ENCODE measurements at regions not wholly inside any gene's neighbourhood (a gene's known extent, or its start where the extent isn't known, plus 50 kb on each side); places are given as distances from the start of the nearest gene placed in this dataset.
"Not testable (repeated sequence)": the region's sequence is repeated elsewhere in the genome, so short reads cannot be mapped to it uniquely, and the experiment has no call there.

- H3K27me3 ChIP-seq (ENCODE audit: control insufficient read depth, insufficient read depth, low read length): no peaks in the 10 kb centered on the region
- FAIRE-seq: no peak
These were observed 512.2 kb downstream of the LTN1 start for GRCh38 chr21:28480470-28480869.

GRCh38 chr21:28473530-28474220 lies 519.0 kb downstream of the LTN1 start:
- no peak for TF ChIP-seq CTCF (IDR thresholded peaks at IDR 0.05; ENCODE audit: insufficient read depth, low read length, severe bottlenecking)
- FAIRE-seq: no peak
- Histone ChIP-seq H3K36me3 (ENCODE audit: control insufficient read depth, insufficient read depth, low read length) (no peaks in the 10 kb centered on the region), H3K4me3 (ENCODE audit: low read depth, low read length) (no peak overlapping the region), H3K27me3 (ENCODE audit: control insufficient read depth, insufficient read depth, low read length) (no peaks in the 10 kb centered on the region)
- DNase-seq (ENCODE audit: low read depth): no peak

More at GRCh38 chr21:28480470-28480869, 512.2 kb downstream of the LTN1 start:
- Histone ChIP-seq H3K36me3 (ENCODE audit: control insufficient read depth, insufficient read depth, low read length) (no peaks in the 10 kb centered on the region), H3K4me3 (ENCODE audit: low read depth, low read length) (no peak overlapping the region)
- no peak for TF ChIP-seq CTCF (IDR thresholded peaks at IDR 0.05; ENCODE audit: insufficient read depth, low read length, severe bottlenecking)
- DNase-seq (ENCODE audit: low read depth): no peak

GRCh38 chr21:28472543-28472942 lies 520.1 kb downstream of the LTN1 start:
- not testable (repeated sequence) for DNase-seq (ENCODE audit: low read depth); H3K27me3 ChIP-seq (ENCODE audit: control insufficient read depth, insufficient read depth, low read length); FAIRE-seq; H3K4me3 ChIP-seq (ENCODE audit: low read depth, low read length); H3K36me3 ChIP-seq (ENCODE audit: control insufficient read depth, insufficient read depth, low read length)

- FAIRE-seq (no peak), DNase-seq (ENCODE audit: low read depth) (no peak)
- no peak overlapping the region for H3K4me3 ChIP-seq (ENCODE audit: low read depth, low read length)
- no peak for TF ChIP-seq CTCF (IDR thresholded peaks at IDR 0.05; ENCODE audit: insufficient read depth, low read length, severe bottlenecking)
- H3K27me3 ChIP-seq (ENCODE audit: control insufficient read depth, insufficient read depth, low read length): no peaks in the 10 kb centered on the region
- H3K36me3 ChIP-seq (ENCODE audit: control insufficient read depth, insufficient read depth, low read length): no peaks in the 10 kb centered on the region
These were observed 527.7 kb downstream of the LTN1 start for GRCh38 chr21:28464988-28465387.

- no peaks in the 10 kb centered on the region for H3K36me3 ChIP-seq (ENCODE audit: control insufficient read depth, insufficient read depth, low read length)
- H3K4me3 ChIP-seq (ENCODE audit: low read depth, low read length): no peak overlapping the region
- TF ChIP-seq CTCF (IDR thresholded peaks at IDR 0.05; ENCODE audit: insufficient read depth, low read length, severe bottlenecking): no peak
- FAIRE-seq (no peak), DNase-seq (ENCODE audit: low read depth) (no peak)
- H3K27me3 ChIP-seq (ENCODE audit: control insufficient read depth, insufficient read depth, low read length): no peaks in the 10 kb centered on the region
These were observed 528.6 kb downstream of the LTN1 start for GRCh38 chr21:28464095-28464494.

GRCh38 chr21:28459193-28459592 lies 533.5 kb downstream of the LTN1 start:
- TF ChIP-seq CTCF (IDR thresholded peaks at IDR 0.05; ENCODE audit: insufficient read depth, low read length, severe bottlenecking): no peak
- FAIRE-seq: no peak
- Histone ChIP-seq H3K27me3 (ENCODE audit: control insufficient read depth, insufficient read depth, low read length) (no peaks in the 10 kb centered on the region), H3K4me3 (ENCODE audit: low read depth, low read length) (no peak overlapping the region), H3K36me3 (ENCODE audit: control insufficient read depth, insufficient read depth, low read length) (no peaks in the 10 kb centered on the region)
- no peak for DNase-seq (ENCODE audit: low read depth)
